Skeletal muscle satellite cell (primary cell): ENCODE measurements at regions not wholly inside any gene's neighbourhood (a gene's known extent, or its start where the extent isn't known, plus 50 kb on each side); places are given as distances from the start of the nearest gene placed in this dataset.

Experiments used
- H3K27me3 ChIP-seq: 2 replicates; pipeline ENCODE4 v1.7.0; 2013; ENCODE audit warnings: low read length; ENCODE audit not compliant: control insufficient read depth, insufficient read depth
- H3K36me3 ChIP-seq: 2 replicates; pipeline ENCODE4 v1.7.0; 2013; ENCODE audit warnings: mild to moderate bottlenecking, control low read depth, low read length; ENCODE audit not compliant: insufficient read depth
- H3K4me1 ChIP-seq: 2 replicates; pipeline ENCODE4 v1.7.0; 2013; ENCODE audit warnings: low read length; ENCODE audit not compliant: control insufficient read depth, insufficient read depth
- H3K4me2 ChIP-seq: 2 replicates; pipeline ENCODE4 v1.7.0; 2013; ENCODE audit warnings: mild to moderate bottlenecking, low read length
- H3K4me3 ChIP-seq: 2 replicates; pipeline ENCODE4 v1.7.0; 2013; ENCODE audit warnings: low read length
- H3K9ac ChIP-seq: 2 replicates; pipeline ENCODE4 v1.7.0; 2013; ENCODE audit warnings: mild to moderate bottlenecking, low read depth, low read length, moderate library complexity
- H3K9me3 ChIP-seq: replicated peaks from 2 replicates; pipeline ENCODE4 v1.7.0; 2013; ENCODE audit warnings: mild to moderate bottlenecking, control low read depth, low read length

GRCh38 chr22:49312601-49313000 is 515.1 kb downstream of the BRD1 start:
- no peak overlapping the region for H3K9ac ChIP-seq
- no peaks in the 10 kb centered on the region for H3K36me3 ChIP-seq
- H3K4me2 ChIP-seq = no peak overlapping the region
- no peak overlapping the region for H3K4me3 ChIP-seq
- no peaks in the 10 kb centered on the region for H3K27me3 ChIP-seq
- H3K9me3 ChIP-seq = peaks cover 5% of the 10 kb centered on the region
- H3K4me1 ChIP-seq = no peaks in the 10 kb centered on the region

GRCh38 chr22:49310354-49310753 is 517.3 kb downstream of the BRD1 start:
- Histone ChIP-seq H3K4me2 (no peak overlapping the region), H3K27me3 (no peaks in the 10 kb centered on the region), H3K9me3 (peaks cover 15% of the 10 kb centered on the region), H3K36me3 (no peaks in the 10 kb centered on the region), H3K9ac (no peak overlapping the region), H3K4me3 (no peak overlapping the region), H3K4me1 (no peaks in the 10 kb centered on the region)

GRCh38 chr22:49308300-49308699 is 519.4 kb downstream of the BRD1 start:
- Histone ChIP-seq H3K27me3 (no peaks in the 10 kb centered on the region), H3K4me3 (no peak overlapping the region), H3K4me1 (no peaks in the 10 kb centered on the region), H3K9ac (no peak overlapping the region), H3K9me3 (peaks cover 22% of the 10 kb centered on the region), H3K4me2 (no peak overlapping the region), H3K36me3 (no peaks in the 10 kb centered on the region)

DNA sequence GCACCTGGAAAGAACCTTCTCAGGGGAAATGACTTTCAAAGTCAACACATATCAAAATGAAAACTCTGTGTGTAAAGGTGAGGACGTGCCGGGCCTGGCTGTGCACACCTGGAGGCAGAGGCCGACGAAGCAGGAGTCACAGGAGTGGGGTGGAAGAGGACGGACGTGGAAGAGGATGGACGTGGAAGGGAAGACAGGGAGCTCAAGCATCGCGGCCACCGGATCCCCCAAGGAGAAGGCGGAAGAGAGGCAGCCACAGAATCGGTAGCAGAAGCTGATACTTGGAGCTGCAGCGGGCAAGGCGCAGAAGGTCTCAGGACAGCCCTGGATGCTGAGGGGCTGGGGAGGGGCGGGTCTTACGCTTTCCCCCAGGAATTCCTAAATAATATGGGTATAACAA is 519.8 kb downstream of the BRD1 start:
- Histone ChIP-seq H3K4me2 (no peak overlapping the region), H3K9me3 (peaks cover 22% of the 10 kb centered on the region), H3K27me3 (no peaks in the 10 kb centered on the region), H3K9ac (no peak overlapping the region), H3K4me1 (no peaks in the 10 kb centered on the region), H3K4me3 (no peak overlapping the region), H3K36me3 (no peaks in the 10 kb centered on the region)

GRCh38 chr22:49307481-49307830 is 520.2 kb downstream of the BRD1 start:
- Histone ChIP-seq H3K4me3 (no peak overlapping the region), H3K9me3 (peaks cover 24% of the 10 kb centered on the region), H3K4me1 (no peaks in the 10 kb centered on the region), H3K36me3 (no peaks in the 10 kb centered on the region), H3K27me3 (no peaks in the 10 kb centered on the region), H3K9ac (no peak overlapping the region), H3K4me2 (no peak overlapping the region)

GRCh38 chr22:49306632-49307480 is 520.8 kb downstream of the BRD1 start:
- no peaks in the 10 kb centered on the region for H3K4me1 ChIP-seq
- no peaks in the 10 kb centered on the region for H3K27me3 ChIP-seq

GRCh38 chr22:49305966-49306631 is 521.6 kb downstream of the BRD1 start:
- H3K9ac ChIP-seq = no peak overlapping the region
- H3K4me2 ChIP-seq = no peak overlapping the region
- H3K4me3 ChIP-seq = no peak overlapping the region
- no peaks in the 10 kb centered on the region for H3K4me1 ChIP-seq
- H3K27me3 ChIP-seq = no peaks in the 10 kb centered on the region
- no peaks in the 10 kb centered on the region for H3K36me3 ChIP-seq
- peaks cover 24% of the 10 kb centered on the region for H3K9me3 ChIP-seq

More at GRCh38 chr22:49306632-49307480, 520.8 kb downstream of the BRD1 start:
- Histone ChIP-seq H3K9ac (no peak overlapping the region), H3K4me2 (no peak overlapping the region), H3K36me3 (no peaks in the 10 kb centered on the region), H3K4me3 (no peak overlapping the region), H3K9me3 (peaks cover 24% of the 10 kb centered on the region)

DNA sequence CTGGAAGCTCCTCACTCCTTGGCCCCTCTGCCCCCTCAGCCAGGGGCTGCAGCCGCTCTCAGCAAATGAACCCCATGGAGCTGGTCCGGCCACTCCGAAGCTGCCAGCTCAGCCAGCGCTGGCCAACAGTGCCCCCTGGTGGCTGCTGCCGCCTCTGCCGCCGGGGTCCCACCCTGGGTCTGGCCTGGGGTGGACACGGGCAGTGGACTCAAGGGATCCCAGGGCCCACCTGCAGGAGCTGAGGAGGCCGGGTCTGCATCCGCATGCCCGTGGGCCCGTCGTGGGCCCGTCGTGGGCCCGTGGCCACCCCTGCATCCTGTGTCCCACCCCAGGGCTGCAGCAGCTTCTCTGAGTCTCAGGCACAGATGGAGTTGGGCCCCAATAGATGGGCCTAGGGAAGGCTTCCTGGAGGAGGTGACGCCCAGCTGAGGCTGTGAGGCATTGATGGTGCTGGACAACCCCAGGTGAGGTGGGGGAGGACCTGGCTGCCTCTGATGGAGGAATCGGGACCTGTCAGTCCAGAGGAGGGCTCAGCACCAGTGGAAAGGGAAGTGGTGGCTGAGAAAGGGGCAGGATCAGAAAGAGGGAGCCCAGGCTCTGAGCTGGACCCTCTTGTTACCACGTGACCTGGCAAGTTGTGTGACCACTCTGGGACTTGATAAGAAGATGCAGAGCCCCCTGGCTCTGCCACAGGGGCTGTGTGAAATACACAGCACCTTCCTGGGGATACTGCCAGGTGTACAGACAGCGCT is 522.3 kb downstream of the BRD1 start:
- Histone ChIP-seq H3K4me3 (no peak overlapping the region), H3K4me2 (no peak overlapping the region), H3K27me3 (no peaks in the 10 kb centered on the region), H3K4me1 (no peaks in the 10 kb centered on the region), H3K36me3 (no peaks in the 10 kb centered on the region), H3K9ac (no peak overlapping the region), H3K9me3 (peaks cover 24% of the 10 kb centered on the region)

GRCh38 chr22:49303781-49304461 is 523.8 kb downstream of the BRD1 start:
- Histone ChIP-seq H3K36me3 (no peaks in the 10 kb centered on the region), H3K4me3 (no peak overlapping the region), H3K9me3 (peaks cover 21% of the 10 kb centered on the region), H3K27me3 (no peaks in the 10 kb centered on the region), H3K4me1 (no peaks in the 10 kb centered on the region), H3K4me2 (no peak overlapping the region), H3K9ac (no peak overlapping the region)

DNA sequence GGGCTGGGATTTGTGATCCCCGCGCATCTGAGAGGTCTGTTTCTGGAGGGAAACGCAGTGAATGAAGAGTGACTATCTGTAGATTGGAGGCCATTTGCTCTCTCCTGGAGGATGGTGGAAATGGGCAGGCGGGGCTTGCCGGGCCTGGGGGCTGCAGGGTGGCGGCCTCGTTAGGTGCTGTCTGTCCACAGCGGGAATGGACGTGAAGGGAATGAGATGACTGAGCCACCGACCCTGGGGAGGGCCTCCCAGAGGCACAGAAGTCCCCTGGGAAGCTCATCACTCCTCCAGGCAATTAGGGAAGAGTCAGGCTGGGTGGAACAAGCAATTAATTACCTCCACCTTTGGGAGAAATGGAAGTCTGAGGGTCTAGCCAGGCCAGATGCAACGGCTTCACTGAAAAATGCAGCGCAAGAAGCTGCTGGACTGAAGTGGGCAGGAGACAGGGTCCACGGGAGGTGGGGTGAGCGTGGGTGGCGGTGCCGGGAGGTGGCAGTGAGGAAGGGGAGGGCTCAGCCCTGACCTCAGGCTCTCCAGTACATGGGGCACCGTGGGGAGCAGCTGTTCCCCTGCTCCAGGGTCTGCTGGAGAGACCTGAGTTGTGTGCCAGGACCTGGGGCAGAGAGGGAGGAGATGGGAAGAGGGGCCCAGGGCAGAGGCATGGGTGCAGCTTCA is 524.5 kb downstream of the BRD1 start:
- Histone ChIP-seq H3K27me3 (no peaks in the 10 kb centered on the region), H3K4me1 (no peaks in the 10 kb centered on the region), H3K4me2 (no peak overlapping the region), H3K9me3 (peaks cover 25% of the 10 kb centered on the region), H3K36me3 (no peaks in the 10 kb centered on the region), H3K4me3 (no peak overlapping the region), H3K9ac (no peak overlapping the region)

- H3K9me3 ChIP-seq = peaks cover 26% of the 10 kb centered on the region
- H3K4me3 ChIP-seq = no peak overlapping the region
Measured at GRCh38 chr22:49302530-49302929, 525.1 kb downstream of the BRD1 start.

More at GRCh38 chr22:49302530-49302929, 525.1 kb downstream of the BRD1 start:
- Histone ChIP-seq H3K4me2 (no peak overlapping the region), H3K27me3 (no peaks in the 10 kb centered on the region), H3K9ac (no peak overlapping the region), H3K36me3 (no peaks in the 10 kb centered on the region), H3K4me1 (no peaks in the 10 kb centered on the region)
